Stimulated activated CD8-positive, alpha-beta memory T cell treated with anti-CD3 and anti-CD28 coated beads, Interleukin-12 subunit alpha, Interleukin-12 subunit beta, amount 100 ng/mL, for 24 hours (primary cell): ENCODE measurements at regions not wholly inside any gene's neighbourhood (a gene's known extent, or its start where the extent isn't known, plus 50 kb on each side); places are given as distances from the start of the nearest gene placed in this dataset.
"Not testable (repeated sequence)": the region's sequence is repeated elsewhere in the genome, so short reads cannot be mapped to it uniquely, and the experiment has no call there.

Experiments used
- DNase-seq: peaks from one replicate; pipeline ENCODE4 v3.0.0-alpha.2; 2020; ENCODE audit errors: extremely low read depth

GRCh38 chr2:129192841-129193253 lies 786.6 kb upstream of the RAB6C start:
- DNase-seq, result no peak

GRCh38 chr2:129193961-129194360 lies 785.5 kb upstream of the RAB6C start:
- no peak for DNase-seq

DNA sequence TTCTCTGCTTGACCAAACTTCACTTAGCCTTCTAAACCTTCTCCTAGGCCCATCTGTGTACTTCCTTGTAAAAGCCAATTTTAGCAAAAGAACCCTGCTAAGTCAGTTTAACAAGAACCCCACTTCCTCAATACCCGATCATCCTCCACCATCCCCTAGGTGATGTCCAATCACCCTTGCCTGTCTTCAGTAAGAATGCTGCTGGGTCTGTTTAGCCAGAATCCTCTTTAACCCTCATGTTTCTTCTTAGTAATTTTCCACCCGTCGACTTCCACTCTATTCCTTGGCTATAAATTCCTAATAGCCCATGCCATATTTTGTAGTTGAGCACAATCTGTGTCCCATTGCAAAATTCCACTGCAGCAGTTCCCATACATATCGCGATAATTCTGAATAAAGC lies 780.0 kb upstream of the RAB6C start:
- DNase-seq, result no peak

GRCh38 chr2:129201696-129202095 lies 777.8 kb upstream of the RAB6C start:
- no peak for DNase-seq

- DNase-seq, result no peak
Measured at GRCh38 chr2:129203331-129203730, 776.1 kb upstream of the RAB6C start.

DNA sequence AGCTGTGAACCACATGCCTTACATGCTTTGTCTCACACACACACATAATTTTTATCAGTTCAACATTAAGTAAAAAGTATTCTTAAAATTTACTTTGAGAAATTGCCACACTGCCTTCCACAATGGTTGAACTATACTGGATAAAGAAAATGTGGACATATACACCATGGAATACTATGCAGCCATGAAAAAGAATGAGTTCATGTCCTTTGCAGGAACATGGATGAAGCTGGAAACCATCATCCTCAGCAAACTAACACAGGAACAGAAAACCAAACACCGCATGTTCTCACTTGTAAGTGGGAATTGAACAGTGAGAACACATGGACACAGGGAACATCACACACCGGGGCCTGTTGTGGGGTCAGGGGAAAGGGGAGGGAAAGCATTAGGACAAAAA lies 774.9 kb upstream of the RAB6C start:
- DNase-seq, result not testable (repeated sequence)

- no peak for DNase-seq
Measured at GRCh38 chr2:129205176-129205575, 774.3 kb upstream of the RAB6C start.

DNA sequence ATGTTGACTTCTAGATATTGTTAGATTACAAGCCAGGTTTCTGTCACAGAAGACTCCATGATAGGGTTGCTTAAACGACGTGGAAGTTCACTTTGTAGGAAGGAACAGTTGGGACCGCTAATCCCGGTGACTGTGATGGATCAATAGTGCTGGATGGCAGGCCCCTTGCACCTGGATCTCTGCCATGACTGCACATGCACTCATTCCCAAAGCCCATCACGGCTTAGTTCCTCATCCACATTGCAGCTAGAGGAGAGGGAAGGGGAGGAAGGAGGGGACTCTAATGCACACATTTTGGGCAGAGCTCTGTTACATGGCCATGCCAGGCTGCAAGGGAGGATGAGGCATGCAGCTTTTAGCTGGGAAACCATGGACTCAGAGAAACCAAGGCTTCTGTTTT lies 773.7 kb upstream of the RAB6C start:
- no peak for DNase-seq

GRCh38 chr2:129212299-129212958 lies 767.0 kb upstream of the RAB6C start:
- DNase-seq, result no peak

GRCh38 chr2:129224022-129224421 lies 755.4 kb upstream of the RAB6C start:
- DNase-seq, result no peak

- DNase-seq, result no peak
Measured at GRCh38 chr2:129224486-129224885, 755.0 kb upstream of the RAB6C start.

DNA sequence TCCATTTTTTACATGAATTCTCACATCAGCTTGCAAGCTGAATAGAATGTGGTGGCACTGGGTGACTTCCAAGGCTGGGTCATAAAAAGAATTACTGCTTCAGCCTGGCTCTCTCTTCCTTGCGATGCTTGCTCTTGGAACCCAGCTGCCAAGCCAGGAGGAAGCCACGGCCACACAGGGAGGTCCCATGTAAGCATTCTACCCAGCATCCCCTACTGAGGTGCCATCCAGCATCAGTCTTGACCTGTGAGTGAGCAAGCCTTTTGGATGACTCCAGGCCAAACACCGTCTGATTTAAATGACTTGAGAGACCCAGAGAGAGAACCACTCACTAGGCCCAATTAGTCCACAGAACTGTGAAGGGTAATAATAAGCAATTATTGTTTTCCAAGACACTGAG lies 750.3 kb upstream of the RAB6C start:
- no peak for DNase-seq

DNA sequence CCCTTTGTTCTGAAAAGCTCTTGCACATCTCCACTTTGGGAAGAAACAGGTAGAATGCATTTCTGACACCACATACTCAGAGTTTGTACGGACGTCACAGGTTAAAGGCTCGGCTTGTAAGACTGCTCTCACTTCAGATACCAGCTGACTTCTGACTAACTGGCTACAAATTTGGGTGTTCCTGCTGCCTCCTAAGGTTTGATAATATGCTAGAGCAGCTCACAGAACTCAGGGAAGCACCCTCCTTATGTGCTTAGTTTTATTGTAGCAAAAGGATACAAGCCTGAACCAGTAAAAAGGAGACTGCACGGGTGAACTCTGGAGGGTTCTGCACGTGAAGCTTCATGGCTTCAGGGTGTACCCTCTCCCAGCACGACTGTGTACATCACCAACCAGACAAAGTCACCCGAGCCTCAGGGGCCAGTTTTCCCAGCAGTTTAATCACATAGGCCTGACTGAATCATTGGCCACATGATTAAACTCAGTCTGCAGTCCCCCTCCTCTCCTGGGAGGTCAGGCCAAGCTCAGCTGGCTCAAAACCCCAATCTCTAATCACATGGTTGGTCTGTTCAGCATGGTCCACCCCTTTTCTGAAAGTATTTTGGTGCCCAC lies 749.5 kb upstream of the RAB6C start:
- no peak for DNase-seq

GRCh38 chr2:129231924-129232323 lies 747.5 kb upstream of the RAB6C start:
- DNase-seq, result no peak

DNA sequence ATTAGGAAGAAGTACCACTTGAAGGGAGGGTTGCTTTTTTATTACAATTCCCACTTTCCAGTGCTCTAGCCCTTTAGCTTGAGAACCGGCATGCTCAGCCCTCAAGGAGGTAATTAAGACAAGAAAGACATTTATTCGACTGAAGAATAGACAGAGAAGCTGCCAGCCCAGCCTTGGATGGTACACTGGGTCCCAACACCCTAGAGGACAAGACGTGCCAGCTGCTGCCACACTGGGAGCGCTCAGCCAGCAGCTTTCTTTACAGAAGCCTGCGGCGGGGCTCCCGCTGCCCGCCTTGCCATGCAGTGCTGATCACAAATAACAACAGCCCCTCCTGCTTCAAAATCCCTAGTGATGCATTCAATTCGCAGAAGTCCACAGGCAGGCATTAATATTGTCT lies 746.3 kb upstream of the RAB6C start:
- DNase-seq, result no peak

DNA sequence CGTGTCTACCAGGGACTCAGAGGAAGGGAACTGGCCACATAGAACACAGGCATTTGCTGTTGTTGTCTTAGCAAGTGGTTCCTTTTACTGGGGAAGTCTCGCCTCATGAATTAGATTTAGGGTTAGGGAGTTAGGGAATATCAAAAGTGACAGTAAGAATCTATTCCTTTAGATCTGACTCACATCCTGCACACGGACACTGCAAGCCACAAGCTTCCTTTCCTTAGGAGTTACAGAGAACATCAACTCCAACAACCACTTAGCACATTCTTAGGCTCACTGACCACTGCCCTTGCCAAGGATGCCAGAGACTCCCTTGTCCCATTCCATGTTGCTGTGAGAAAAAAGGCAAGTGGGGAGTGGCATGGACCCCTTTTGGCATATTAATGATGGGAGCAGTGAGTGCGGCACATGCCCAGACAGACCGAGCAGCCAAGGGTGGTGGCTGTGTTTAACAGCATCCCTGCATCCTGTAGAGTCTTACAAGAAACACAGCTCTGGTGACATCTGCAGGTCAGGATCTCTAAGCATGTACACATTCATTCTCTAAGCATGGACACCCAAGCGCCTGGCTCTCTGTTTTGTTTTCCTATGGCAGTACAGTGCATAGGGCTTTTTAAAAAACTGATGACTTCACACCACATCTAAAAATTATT lies 745.6 kb upstream of the RAB6C start:
- DNase-seq, result no peak

DNA sequence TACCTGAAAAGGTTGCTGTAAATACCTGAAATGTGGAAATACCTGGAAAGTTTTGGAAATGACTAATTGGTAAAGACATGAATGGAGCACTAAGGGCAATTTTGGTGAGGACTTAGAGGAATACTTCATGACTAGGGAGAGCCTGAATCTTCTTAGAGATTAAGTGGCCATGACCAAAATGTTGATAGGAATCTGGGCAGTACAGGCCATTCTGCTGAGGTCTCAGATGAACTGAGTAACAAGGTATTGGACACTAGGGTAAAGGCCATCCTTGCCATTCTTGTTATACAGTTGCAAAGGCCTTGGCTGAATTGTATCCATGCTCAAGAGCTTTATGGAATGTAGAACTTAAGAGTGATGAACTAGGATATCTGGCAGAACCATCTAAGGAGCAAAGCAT lies 742.9 kb upstream of the RAB6C start:
- DNase-seq, result no peak

GRCh38 chr2:129237966-129238725 lies 741.3 kb upstream of the RAB6C start:
- no peak for DNase-seq

DNA sequence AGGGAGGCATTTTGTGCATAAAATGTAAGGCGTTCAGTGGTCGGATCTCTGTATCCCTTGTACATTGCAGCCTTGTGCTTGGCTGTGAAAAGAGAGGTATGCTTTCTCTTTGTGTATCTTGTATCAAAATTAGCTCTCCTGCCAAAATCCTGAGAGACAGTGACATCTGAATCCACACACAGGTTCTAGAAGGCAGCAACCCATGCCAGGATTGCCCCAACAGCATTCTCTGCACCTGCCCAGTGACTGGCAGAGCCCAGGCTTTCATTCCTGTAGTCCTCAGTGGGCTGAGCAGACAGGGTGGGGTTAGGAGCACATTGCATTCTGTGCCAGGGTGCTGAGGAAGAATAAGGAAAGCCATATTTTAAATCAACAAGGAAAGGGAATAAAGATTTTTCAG lies 740.3 kb upstream of the RAB6C start:
- no peak for DNase-seq

DNA sequence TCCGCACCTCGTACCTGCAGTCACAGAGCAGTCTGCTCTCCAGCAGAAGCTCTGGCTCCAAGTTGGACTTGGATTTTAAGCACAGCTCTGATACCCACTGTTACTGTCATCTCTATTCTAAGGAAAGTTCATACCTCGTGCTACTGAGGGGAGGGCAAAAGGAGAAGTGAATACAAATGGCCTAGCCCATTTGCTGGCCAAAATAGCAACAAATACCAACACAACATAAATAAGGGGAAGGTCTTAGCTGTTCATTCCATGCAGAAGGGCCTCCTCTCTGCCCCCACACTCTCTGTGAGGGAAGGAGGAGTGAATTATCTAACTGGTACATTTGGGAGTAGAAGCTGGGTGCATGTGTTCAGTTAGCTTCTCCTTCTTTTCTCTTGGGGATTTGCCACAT lies 739.4 kb upstream of the RAB6C start:
- DNase-seq, result no peak

- no peak for DNase-seq
Measured at GRCh38 chr2:129242269-129242668, 737.2 kb upstream of the RAB6C start.

DNA sequence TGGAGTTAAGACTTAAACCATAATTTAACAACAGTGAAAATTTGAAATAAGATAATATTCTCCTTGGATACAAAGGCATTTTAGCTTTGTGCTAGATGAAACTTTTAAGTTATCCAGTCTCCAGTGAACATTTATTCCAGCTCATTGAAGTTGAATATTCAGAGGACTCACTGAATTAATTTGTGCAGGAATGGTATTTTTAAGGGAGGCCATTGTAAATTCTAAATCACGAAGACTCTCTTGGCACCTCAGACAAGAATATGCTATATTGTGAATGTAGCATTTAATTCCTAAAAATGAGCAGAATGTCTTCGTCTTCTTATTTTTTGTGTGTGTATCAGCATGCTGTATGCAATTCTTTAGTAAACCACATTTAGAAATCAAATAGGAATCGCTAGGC lies 731.7 kb upstream of the RAB6C start:
- DNase-seq, result no peak

GRCh38 chr2:129248198-129248597 lies 731.3 kb upstream of the RAB6C start:
- no peak for DNase-seq
